ENCODE measurements at regions not wholly inside any gene's neighbourhood (a gene's known extent, or its start where the extent isn't known, plus 50 kb on each side); places are given as distances from the start of the nearest gene placed in this dataset.

- TF ChIP-seq CTCF (IDR thresholded peaks at IDR 0.05) (no peak), POLR2AphosphoS5 (IDR thresholded peaks at IDR 0.05; ENCODE audit: low read depth, low read length) (no peak), NFIC (IDR thresholded peaks at IDR 0.05; ENCODE audit: borderline replicate concordance) (no peak), FOSL2 (IDR thresholded peaks at IDR 0.05; ENCODE audit: borderline replicate concordance, low read depth) (no peak), MEF2A (IDR thresholded peaks at IDR 0.05; ENCODE audit: borderline replicate concordance, low read depth) (no peak), EP300 (IDR thresholded peaks at IDR 0.05; ENCODE audit: borderline replicate concordance in 1 of 2, low read depth in 1 of 2, low read length in 1 of 2) (no peak), REST (IDR thresholded peaks at IDR 0.05; ENCODE audit: low read depth, low read length) (no peak), YY1 (IDR thresholded peaks at IDR 0.05; ENCODE audit: low read depth) (no peak), CHD2 (IDR thresholded peaks at IDR 0.05; ENCODE audit: low read length, partially characterized antibody) (no peak), SMC3 (IDR thresholded peaks at IDR 0.05; ENCODE audit: low read depth, low read length) (no peak)
- TF ChIP-seq, protein P1, sequence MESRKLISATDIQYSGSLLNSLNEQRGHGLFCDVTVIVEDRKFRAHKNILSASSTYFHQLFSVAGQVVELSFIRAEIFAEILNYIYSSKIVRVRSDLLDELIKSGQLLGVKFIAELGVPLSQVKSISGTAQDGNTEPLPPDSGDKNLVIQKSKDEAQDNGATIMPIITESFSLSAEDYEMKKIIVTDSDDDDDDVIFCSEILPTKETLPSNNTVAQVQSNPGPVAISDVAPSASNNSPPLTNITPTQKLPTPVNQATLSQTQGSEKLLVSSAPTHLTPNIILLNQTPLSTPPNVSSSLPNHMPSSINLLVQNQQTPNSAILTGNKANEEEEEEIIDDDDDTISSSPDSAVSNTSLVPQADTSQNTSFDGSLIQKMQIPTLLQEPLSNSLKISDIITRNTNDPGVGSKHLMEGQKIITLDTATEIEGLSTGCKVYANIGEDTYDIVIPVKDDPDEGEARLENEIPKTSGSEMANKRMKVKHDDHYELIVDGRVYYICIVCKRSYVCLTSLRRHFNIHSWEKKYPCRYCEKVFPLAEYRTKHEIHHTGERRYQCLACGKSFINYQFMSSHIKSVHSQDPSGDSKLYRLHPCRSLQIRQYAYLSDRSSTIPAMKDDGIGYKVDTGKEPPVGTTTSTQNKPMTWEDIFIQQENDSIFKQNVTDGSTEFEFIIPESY (IDR thresholded peaks at IDR 0.05; ENCODE audit: borderline replicate concordance, low read depth): no peak
These were observed 429.2 kb downstream of the TNS1 start for GRCh38 chr2:217573571-217573970.
